Progenitor cell of endocrine pancreas (in vitro differentiated cells): ENCODE measurements at regions not wholly inside any gene's neighbourhood (a gene's known extent, or its start where the extent isn't known, plus 50 kb on each side); places are given as distances from the start of the nearest gene placed in this dataset.

Experiments used
- DNase-seq: peaks from one replicate; pipeline ENCODE4 v3.0.0; 2021; ENCODE audit warnings: low spot score; ENCODE audit not compliant: unreplicated experiment
- H3K27ac Mint-ChIP-seq: 2 replicates; pipeline ENCODE4 v1.8.0; 2021; ENCODE audit warnings: mild to moderate bottlenecking, moderate library complexity, mixed read lengths
- H3K27me3 Mint-ChIP-seq: 2 replicates; pipeline ENCODE4 v1.8.0; 2021; ENCODE audit warnings: mixed read lengths
- H3K36me3 Mint-ChIP-seq: 2 replicates; pipeline ENCODE4 v1.8.0; 2022; ENCODE audit warnings: mixed read lengths; ENCODE audit not compliant: insufficient read depth
- H3K4me1 Mint-ChIP-seq: 2 replicates; pipeline ENCODE4 v1.8.0; 2021; ENCODE audit warnings: low read depth, mixed read lengths
- H3K4me3 Mint-ChIP-seq: 2 replicates; pipeline ENCODE4 v1.8.0; 2021; ENCODE audit warnings: low read depth, mild to moderate bottlenecking, moderate library complexity, mixed read lengths
- H3K9me3 Mint-ChIP-seq: 2 replicates; pipeline ENCODE4 v1.8.0; 2021; ENCODE audit warnings: low read depth, mixed read lengths
- TF ChIP-seq, protein P1 (sequence below): fragments of 200-600 bp; sonication (generic); IDR thresholded peaks from one replicate; pipeline ENCODE4 v1.5.0; 2021; ENCODE audit warnings: antibody characterized with exemption, mild to moderate bottlenecking; ENCODE audit not compliant: unreplicated experiment

DNA sequence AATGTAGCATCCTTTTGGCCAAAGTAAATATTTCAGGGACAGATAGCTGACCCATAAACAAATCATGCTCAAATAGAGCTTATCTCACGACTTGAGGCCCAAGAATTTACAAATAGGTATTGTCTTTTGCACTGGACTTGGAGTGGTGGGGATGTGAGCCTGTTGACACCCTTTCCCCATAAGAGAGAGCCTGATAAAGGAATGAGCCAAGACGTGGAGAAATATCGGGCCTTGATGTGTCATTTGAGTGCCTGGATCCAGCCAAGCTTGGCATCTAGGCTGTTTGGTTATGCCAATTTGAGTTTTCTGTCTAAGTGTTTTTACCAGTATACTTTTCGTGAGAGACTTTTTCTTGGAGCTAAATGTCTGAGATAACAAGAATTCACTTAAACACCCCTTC, 112.9 kb upstream of the RGMA start:
- H3K27ac Mint-ChIP-seq: no peak overlapping the region
- TF ChIP-seq, protein P1, sequence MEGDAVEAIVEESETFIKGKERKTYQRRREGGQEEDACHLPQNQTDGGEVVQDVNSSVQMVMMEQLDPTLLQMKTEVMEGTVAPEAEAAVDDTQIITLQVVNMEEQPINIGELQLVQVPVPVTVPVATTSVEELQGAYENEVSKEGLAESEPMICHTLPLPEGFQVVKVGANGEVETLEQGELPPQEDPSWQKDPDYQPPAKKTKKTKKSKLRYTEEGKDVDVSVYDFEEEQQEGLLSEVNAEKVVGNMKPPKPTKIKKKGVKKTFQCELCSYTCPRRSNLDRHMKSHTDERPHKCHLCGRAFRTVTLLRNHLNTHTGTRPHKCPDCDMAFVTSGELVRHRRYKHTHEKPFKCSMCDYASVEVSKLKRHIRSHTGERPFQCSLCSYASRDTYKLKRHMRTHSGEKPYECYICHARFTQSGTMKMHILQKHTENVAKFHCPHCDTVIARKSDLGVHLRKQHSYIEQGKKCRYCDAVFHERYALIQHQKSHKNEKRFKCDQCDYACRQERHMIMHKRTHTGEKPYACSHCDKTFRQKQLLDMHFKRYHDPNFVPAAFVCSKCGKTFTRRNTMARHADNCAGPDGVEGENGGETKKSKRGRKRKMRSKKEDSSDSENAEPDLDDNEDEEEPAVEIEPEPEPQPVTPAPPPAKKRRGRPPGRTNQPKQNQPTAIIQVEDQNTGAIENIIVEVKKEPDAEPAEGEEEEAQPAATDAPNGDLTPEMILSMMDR: no peak

DNA sequence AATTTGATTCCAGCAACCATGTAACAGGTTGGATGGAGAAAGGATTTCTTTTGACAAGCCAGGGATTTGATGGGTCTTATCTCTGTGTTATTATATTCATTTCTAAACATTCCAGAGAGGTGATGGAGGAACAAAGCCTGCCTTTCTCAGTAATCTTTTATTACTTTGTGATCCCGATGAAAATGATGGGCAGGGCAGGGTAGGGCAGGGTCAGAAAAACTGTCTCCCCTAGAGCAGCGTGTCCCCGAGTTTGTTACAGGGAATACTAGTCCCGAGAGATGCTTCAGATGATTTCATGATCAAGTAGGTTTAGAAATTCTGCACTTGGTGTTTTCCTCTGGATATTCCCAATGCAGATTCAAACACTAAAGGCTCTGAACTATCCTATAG, 111.8 kb upstream of the RGMA start:
- Mint-ChIP-seq H3K9me3 (peaks cover 8% of the 10 kb centered on the region), H3K4me3 (no peak overlapping the region), H3K4me1 (no peaks in the 10 kb centered on the region), H3K27me3 (peaks cover 25% of the 10 kb centered on the region), H3K36me3 (no peaks in the 10 kb centered on the region), H3K27ac (no peak overlapping the region)
- DNase-seq: no peak
- TF ChIP-seq, protein P1: no peak

More for the DNA sequence above, 112.9 kb upstream of the RGMA start:
- no peaks in the 10 kb centered on the region for H3K36me3 Mint-ChIP-seq
- no peaks in the 10 kb centered on the region for H3K4me1 Mint-ChIP-seq
- no peaks in the 10 kb centered on the region for H3K9me3 Mint-ChIP-seq
- no peak for DNase-seq
- peaks cover 25% of the 10 kb centered on the region for H3K27me3 Mint-ChIP-seq
- H3K4me3 Mint-ChIP-seq: no peak overlapping the region

DNA sequence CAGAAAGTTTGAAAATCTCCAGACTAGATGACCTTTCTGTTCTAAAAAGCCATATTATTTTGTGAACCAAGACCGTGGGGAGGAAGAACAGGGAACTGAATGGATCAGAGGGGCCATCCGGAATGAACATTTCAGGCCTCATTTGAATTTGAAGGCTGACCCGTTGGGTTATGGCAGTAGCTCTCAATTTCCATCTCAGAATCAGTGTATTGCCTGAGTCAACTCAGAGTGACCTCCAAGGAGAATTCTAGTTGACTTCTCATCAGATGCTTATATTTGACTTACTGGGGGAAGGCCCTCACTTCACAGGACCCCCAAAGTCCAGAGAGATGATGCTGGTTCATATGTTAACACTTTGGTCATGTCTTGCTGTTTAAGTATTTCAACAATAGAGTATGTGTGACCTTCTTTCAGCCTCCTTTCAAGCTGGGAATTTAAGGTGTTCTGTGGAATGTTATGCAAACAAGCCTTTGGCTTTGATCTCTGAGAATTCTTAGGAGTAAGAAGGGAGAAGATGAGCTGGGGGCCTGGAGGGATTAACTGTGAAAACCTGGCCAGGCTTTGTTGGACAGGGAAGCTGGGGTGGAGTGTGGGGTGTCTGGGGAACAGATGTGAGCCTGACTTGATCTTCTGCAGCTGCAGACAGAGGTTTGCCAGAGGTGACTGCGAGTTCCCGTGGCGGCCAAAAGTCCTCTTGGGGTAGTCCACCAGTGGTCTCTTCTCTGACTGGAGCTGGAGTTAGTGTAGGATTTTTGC, 111.2 kb upstream of the RGMA start:
- DNase-seq: no peak
- Mint-ChIP-seq H3K4me3 (no peak overlapping the region), H3K27ac (no peak overlapping the region), H3K4me1 (no peaks in the 10 kb centered on the region), H3K27me3 (peaks cover 22% of the 10 kb centered on the region), H3K9me3 (peaks cover 8% of the 10 kb centered on the region), H3K36me3 (no peaks in the 10 kb centered on the region)
- TF ChIP-seq, protein P1: no peak

DNA sequence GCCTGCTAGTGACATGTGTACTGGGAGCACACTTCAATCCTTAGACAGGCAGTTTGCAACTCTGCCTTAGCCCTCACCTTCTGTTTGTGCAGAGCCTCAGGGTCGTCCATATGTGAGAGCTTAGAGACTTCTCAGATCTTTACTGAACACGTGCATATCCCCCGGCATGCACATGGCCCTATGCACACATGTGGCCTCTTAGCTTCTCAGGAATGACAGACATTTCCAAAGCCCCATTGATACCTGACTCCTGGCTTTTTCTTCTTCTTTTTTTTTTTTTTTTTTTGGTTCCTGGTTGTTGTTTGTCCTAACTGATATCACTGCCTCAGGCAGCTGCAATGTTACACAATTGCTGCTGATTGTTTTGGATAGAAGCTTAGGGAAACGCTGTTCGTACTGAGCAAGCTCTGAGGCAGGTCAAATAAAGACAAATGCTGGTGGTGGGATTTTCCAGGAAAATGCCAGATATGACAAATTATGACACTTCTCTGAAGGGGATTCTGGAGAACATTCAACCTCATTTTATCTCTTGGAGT, 107.2 kb upstream of the RGMA start:
- Mint-ChIP-seq H3K36me3 (no peaks in the 10 kb centered on the region), H3K9me3 (peaks cover 8% of the 10 kb centered on the region), H3K4me1 (no peaks in the 10 kb centered on the region), H3K27me3 (peaks cover 18% of the 10 kb centered on the region), H3K4me3 (no peak overlapping the region), H3K27ac (no peak overlapping the region)
- TF ChIP-seq, protein P1: no peak
- no peak for DNase-seq

DNA sequence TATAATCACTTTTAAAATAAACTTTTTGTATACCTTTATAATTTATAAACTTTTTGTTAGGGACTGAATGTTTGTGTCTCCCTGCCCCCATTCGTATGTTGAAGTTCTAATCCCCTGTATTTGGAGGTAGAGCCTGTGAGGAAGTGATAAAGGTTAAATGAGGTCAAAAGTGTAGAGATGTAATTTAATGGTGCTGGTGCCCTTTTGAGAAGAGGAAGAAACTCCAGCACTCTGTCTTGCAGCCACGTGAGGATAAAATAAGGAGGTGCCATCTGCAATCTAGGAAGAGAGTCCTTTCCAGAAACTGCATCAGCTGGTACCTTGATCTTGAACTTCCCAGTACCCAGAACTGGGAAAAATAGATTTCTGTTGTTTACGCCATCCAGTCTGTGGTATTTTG, 106.1 kb upstream of the RGMA start:
- DNase-seq: no peak
- Mint-ChIP-seq H3K4me1 (no peaks in the 10 kb centered on the region), H3K9me3 (peaks cover 8% of the 10 kb centered on the region), H3K27me3 (peaks cover 16% of the 10 kb centered on the region), H3K27ac (no peak overlapping the region), H3K36me3 (no peaks in the 10 kb centered on the region), H3K4me3 (no peak overlapping the region)
- TF ChIP-seq, protein P1: no peak
